SKM-1 treated with dmso at 0.1 percent for 144 hours (cell line): ENCODE measurements at regions not wholly inside any gene's neighbourhood (a gene's known extent, or its start where the extent isn't known, plus 50 kb on each side); places are given as distances from the start of the nearest gene placed in this dataset.

Experiments used
- DNase-seq: peaks from one replicate; lab custom pipeline; 2025; ENCODE audit not compliant: unreplicated experiment; lab: John Stamatoyannopoulos, UW

- DNase-seq, result no peak
Observed at GRCh38 chr1:110816945-110817344, 56.0 kb upstream of the CD53 start.

- no peak for DNase-seq
Observed at GRCh38 chr1:110811529-110811928, 61.4 kb upstream of the CD53 start.

- no peak for DNase-seq
Observed at GRCh38 chr1:110800079-110800478, 72.9 kb upstream of the CD53 start.

- DNase-seq, result no peak
Observed at GRCh38 chr1:110798691-110799256, 74.2 kb upstream of the CD53 start.

- DNase-seq, result no peak
Observed at GRCh38 chr1:110788673-110789072, 84.3 kb upstream of the CD53 start.

GRCh38 chr1:110787328-110788071, 85.4 kb upstream of the CD53 start:
- DNase-seq, result no peak

GRCh38 chr1:110786802-110787327, 86.1 kb upstream of the CD53 start:
- no peak for DNase-seq

GRCh38 chr1:110785612-110786011, 87.3 kb upstream of the CD53 start:
- DNase-seq, result no peak

- DNase-seq, result no peak
Observed at GRCh38 chr1:110785055-110785454, 87.9 kb upstream of the CD53 start.

GRCh38 chr1:110783292-110783918, 89.5 kb upstream of the CD53 start:
- DNase-seq, result peak; percentile 65

GRCh38 chr1:110781525-110781924, 91.4 kb upstream of the CD53 start:
- DNase-seq, result no peak

GRCh38 chr1:110780600-110781484, 92.1 kb upstream of the CD53 start:
- DNase-seq, result peak; percentile 40

GRCh38 chr1:110779636-110780035, 93.3 kb upstream of the CD53 start:
- DNase-seq, result no peak

- no peak for DNase-seq
Observed at GRCh38 chr1:110778821-110779220, 94.1 kb upstream of the CD53 start.

GRCh38 chr1:110777228-110777627, 95.7 kb upstream of the CD53 start:
- no peak for DNase-seq

GRCh38 chr1:110774398-110774797, 98.5 kb upstream of the CD53 start:
- DNase-seq, result no peak

GRCh38 chr1:110773813-110774212, 99.1 kb upstream of the KCNA3 start:
- no peak for DNase-seq

- no peak for DNase-seq
Observed at GRCh38 chr1:110771245-110772022, 96.7 kb upstream of the KCNA3 start.

- no peak for DNase-seq
Observed at GRCh38 chr1:110770832-110771231, 96.1 kb upstream of the KCNA3 start.

- DNase-seq, result no peak
Observed at GRCh38 chr1:110768605-110769004, 93.9 kb upstream of the KCNA3 start.

GRCh38 chr1:110766336-110766647, 91.6 kb upstream of the KCNA3 start:
- DNase-seq, result no peak
